GM19351 (cell line): ENCODE measurements at regions not wholly inside any gene's neighbourhood (a gene's known extent, or its start where the extent isn't known, plus 50 kb on each side); places are given as distances from the start of the nearest gene placed in this dataset.

Experiments used
- ATAC-seq: cut with Tn5 transposase; IDR thresholded peaks from one replicate; pipeline ENCODE4 v1.9.1; 2021; ENCODE audit warnings: mild to moderate bottlenecking, moderate library complexity; ENCODE audit not compliant: unreplicated experiment

- peak; percentile 90 for ATAC-seq
These were observed 133.0 kb downstream of the ZDHHC21 start for GRCh38 chr9:14560194-14560593.

DNA sequence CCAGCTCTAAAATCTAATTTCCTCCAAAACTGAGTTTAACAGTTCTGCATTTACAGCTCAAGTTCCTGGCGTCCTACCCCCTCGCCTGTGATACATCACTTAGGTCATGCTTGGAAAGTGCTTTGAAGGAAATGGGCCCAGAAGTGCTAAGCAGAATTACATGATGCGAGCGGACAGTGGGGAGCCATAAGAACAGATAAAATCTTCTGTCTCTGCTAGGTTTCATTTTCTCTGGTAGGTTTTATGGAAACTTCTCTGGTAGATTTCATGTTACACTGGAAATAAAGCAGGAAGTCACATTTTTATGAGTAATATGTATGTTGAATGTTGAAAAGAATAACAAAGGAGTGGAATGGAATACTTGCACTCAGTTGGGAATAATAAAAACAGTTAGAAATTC, 138.3 kb downstream of the ZDHHC21 start:
- no peak for ATAC-seq

DNA sequence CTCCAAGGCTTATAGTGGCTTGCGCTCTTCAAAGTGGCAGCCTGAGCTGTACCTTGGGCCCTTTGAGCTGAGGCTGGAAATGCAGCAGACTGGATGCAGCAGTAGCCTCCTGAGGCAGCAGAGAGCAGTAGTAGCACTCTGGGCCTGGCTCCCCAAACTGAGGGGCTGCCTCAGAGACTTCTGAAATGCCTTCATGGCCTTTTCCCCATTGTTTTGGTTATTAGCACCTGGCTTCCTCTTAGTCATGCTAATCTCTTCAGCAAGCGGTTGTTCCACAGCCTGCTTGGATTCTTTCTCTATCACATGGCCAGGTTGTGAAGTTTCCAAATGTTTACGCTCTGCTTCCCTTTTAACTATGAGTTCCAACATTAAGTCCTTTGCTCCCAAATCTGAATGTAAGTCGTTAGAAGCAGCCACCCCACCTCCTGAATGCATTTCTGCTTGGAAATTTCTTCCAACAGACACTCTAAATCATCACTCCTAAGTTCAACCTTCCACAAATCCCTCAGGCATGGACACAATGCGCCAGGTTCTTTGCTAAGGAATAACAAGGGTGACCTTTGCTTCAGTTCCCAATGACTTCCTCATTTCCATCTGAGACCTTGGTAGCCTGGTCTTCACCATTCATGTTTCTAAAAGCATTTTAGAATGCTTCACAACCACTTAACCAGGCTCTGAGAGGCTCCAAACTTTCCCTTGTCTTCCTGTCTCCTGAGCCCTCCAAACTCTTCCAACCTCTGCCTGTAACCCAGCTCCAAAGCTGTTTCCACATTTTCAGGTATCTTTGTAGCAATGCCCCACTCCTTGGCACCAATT, 145.8 kb downstream of the ZDHHC21 start:
- ATAC-seq: no peak

- ATAC-seq: no peak
These were observed 146.5 kb downstream of the ZDHHC21 start for GRCh38 chr9:14546693-14547092.

DNA sequence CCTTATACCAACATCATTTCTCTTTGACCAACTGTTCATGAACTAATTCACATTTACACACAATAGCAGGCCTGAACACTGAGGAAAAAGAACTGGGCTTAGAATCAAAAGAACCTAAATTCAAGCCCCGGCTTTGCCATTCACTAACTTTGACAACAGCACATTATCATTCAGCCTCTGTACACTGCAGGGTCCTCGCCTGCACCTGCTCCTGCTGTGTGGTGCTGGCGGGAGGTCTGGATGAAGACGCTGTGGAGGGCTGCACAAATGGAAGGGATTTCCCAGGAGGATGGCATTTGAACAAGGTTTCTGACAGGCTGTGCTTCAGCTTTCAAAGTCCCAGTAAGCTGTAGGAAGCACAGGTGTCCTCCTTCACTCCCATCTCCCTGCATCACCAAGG, 151.2 kb downstream of the ZDHHC21 start:
- ATAC-seq: no peak

DNA sequence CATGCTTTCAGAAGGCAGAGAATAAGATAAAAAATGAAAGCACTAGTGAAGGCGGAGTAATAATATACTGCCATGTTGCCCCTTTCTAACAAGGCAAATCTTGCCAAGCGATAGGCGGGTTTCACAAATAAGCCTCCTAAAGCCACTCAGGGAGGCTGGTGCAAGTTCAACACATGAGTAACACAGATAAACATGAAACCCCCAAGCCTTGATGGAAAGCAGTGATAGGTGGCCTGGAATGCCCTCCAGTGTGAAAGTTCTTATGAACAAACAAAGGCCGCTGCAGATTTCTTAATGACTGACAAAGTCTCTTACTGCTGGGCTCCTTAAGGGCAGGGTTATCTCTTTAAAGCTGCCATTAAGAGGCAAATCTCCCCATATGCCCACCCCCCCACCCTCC, 154.7 kb downstream of the ZDHHC21 start:
- no peak for ATAC-seq

DNA sequence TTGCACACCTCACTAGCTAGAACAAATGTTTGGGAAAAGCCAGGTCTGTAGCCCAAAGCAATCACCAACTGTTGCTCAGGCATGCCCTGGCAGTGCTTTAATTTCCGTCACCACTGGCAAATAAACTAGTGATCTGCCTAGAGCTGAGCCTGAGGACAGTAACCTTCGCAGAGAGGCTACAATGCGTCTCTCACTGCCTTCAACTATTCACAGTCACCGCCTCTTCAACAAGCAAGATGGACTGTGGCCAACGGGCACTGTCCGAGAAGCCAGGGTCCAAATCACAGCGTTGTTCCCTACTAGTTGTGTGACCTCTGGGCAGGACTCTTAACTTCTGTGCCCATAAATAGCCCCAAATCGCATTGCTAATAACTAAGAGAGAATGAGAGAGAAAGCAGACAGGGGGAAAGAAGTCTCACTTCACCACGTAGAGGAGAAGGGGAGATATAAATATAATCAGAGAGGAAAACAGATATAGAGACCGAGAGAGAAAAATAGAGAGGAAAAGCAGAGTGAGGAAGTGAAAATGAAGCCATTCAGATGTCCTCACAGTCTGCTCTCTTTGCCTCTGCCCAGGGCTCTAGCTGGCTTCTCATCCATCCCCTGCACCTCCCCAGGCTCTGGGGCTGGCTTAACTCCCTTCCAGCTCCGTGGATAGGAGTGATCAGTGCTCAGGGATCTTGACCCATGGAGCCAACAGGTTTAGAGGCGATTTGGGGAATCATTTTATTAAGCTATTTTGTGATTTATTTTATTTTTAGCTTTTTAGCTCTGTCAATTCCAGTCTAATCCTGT, 157.9 kb downstream of the ZDHHC21 start:
- ATAC-seq: peak; percentile 79

GRCh38 chr9:14533867-14534640, 159.2 kb downstream of the ZDHHC21 start:
- no peak for ATAC-seq

DNA sequence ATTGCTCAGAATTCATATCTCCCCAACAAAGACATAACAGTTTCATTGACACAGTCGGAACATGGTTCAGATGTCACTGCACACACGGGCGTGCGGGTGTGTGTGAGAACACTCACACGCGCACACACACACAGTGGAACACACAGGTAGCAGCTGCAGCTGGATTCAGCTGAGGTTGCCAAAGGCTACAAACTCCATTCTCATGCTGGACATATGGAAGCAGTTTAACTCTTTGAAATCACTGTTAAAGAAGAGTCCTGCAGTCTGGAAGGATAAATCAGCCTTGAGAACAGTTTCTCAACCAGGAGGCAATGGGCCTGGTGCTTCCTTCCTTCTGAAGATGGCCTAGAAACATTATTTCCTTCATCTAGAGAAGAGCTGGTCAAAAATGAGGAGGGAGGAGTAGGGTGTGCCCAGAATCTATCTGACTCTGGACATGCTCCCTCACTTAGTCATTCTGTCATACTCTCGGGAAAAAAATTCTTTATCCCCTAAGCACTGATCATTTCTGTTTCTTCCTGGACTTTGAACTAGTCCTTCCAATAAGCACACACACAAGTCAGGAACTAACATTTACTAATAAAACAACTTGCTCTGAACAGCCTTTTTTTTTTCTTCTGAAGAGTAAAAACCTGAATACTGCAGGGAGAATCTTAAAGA, 160.6 kb downstream of the ZDHHC21 start:
- ATAC-seq: no peak

GRCh38 chr9:14531341-14532269, 161.6 kb downstream of the ZDHHC21 start:
- ATAC-seq: no peak

DNA sequence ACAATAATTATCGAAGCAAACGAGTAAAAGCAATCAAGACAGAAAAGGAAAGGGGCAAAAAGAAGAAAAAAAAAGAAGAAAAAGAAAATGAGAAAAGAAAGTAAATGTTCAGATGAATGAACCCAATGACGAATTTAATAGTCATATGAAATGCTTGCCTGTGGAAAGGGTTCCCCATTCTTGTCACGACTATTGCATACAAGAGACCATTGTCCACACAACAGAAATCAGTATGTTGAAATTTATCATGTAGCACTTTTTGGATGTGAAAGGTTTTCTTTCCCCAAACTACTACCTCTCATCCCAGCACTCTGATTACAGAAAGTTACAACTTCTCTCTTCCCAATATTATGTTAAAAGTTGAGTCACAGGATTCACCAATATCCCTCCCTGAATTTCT, 162.4 kb downstream of the ZDHHC21 start:
- ATAC-seq: no peak

GRCh38 chr9:14530366-14530765, 162.9 kb downstream of the ZDHHC21 start:
- ATAC-seq: no peak

GRCh38 chr9:14529629-14530028, 163.6 kb downstream of the ZDHHC21 start:
- no peak for ATAC-seq

DNA sequence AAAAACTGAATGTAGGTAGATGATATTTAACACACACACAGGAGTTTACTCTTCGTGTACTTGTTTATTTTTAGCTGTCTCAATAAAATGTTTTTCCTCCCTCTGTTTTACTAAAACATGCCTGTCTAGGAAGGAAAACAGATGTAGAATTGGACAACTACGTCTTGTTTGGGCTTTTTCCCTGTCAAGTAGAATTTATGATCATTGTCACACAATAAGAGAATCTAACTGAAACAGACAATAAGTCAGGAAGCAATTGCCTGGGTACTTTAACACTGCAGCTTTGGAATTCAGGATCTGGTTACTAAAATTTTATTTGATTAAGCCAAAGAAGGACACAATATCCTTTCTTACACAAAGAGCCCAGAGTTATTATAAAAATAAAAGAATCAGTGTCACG, 164.2 kb downstream of the ZDHHC21 start:
- no peak for ATAC-seq

GRCh38 chr9:14526504-14526903, 166.7 kb downstream of the ZDHHC21 start:
- ATAC-seq: peak; percentile 60

DNA sequence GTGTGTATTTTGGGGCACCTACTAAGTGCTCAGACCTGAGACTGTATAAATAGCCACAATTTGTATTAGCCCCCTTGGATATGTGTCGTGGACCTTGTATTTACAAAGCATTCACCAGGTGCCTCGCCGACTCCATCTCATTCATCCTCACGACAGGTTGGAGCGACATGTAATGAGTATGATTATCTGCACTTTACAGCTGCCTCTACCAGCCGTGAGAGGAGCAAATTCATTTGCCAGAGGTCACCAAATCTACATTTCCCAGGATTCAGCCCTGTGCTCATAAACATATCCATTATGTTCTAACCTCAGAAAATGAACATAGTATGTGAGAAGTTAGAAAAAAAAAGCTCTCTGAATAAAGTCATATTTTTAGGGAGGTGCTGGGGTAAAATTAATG, 167.4 kb downstream of the ZDHHC21 start:
- ATAC-seq: no peak

- no peak for ATAC-seq
These were observed 168.2 kb downstream of the ZDHHC21 start for GRCh38 chr9:14524873-14525515.

DNA sequence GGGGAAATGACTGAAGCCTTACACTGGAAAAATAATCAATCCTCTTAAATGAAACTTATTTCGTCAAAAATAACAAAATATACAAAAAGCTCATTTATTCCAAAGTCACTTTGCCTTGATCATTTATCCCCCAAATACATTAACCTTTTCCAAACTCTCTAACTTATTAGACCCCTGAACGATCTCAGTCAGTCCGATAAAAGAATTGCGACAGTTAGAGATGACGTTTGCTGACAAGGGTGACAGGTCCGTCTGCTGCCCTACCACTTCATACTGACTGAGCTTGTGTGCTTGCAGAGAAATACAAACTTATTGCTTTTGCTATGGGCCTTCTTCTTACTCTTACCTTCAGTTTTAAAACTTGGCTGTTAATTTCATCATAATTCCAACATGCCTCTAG, 169.7 kb downstream of the ZDHHC21 start:
- no peak for ATAC-seq

GRCh38 chr9:14522627-14523379, 170.4 kb downstream of the ZDHHC21 start:
- no peak for ATAC-seq
